ENCODE measurements at regions not wholly inside any gene's neighbourhood (a gene's known extent, or its start where the extent isn't known, plus 50 kb on each side); places are given as distances from the start of the nearest gene placed in this dataset.
"Not testable (repeated sequence)": the region's sequence is repeated elsewhere in the genome, so short reads cannot be mapped to it uniquely, and the experiment has no call there.

DNA sequence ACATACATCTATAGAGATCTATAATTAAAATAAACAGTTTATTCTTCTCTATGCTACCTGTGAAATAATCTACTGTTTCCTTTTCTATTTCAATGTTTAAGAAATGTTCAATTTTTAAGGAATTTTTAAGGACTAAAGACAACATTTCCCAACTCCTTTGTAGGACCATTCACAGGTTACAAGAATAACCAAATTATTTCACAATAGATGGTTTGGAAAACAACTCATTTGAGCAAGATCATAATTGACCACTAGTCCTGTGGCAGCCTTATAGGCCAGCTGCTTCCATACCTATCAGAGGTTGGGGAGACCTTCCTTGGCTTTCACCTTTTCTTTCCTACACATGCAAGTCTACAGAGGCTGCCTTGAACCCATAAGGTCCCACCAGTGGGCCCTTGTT lies 193.7 kb downstream of the TTC39B start:
- no peak for DNase-seq (ENCODE audit: extremely low read depth, low read depth, low spot score)

DNA sequence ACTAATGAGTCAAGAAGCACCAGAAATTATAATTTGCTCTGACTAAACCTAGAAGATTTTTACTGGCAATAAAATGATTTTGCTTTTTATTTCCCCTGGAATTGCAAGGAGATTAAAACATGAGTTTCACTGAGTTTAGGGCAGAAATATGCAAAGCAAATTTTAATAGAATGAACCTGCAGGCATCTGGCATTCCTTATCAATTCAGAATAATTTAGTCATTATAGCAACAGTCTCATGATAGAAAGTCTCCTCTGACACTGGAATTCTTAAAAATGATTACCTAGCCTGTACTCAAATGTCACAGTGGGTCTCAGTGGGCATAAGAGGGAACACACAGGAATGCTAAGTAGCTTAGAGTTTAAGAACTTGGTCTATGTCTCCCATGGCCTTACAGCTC lies 195.9 kb downstream of the TTC39B start:
- no peak for DNase-seq (ENCODE audit: extremely low read depth, low read depth, low spot score)

GRCh38 chr9:15104826-15105420 lies 194.7 kb upstream of the FREM1 start:
- DNase-seq (ENCODE audit: extremely low read depth, low read depth, low spot score), result no peak

- DNase-seq (ENCODE audit: extremely low read depth, low read depth, low spot score), result no peak
Measured at GRCh38 chr9:15103290-15103689, 193.1 kb upstream of the FREM1 start.

DNA sequence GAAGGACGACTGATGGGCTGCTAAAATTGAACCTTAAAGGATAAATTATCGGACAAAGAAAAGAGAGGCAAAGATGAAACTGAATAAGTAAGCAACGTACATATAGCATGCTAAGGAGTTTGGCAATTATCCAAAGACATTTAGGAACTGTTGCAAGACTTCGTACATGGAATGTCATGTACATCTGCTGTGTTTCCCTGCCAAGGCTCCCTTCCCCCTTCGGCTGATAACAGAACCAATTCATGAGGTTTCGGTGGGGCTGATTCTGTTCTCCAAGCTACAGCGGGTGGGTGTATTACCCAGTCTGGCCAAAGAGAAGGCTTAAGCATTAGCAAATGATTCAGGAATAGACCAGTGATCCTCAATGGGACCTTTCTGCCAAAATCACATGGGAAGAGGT lies 190.9 kb upstream of the FREM1 start:
- no peak for DNase-seq (ENCODE audit: extremely low read depth, low read depth, low spot score)

- DNase-seq (ENCODE audit: extremely low read depth, low read depth, low spot score), result no peak
Measured at GRCh38 chr9:15100571-15100970, 190.3 kb upstream of the FREM1 start.

DNA sequence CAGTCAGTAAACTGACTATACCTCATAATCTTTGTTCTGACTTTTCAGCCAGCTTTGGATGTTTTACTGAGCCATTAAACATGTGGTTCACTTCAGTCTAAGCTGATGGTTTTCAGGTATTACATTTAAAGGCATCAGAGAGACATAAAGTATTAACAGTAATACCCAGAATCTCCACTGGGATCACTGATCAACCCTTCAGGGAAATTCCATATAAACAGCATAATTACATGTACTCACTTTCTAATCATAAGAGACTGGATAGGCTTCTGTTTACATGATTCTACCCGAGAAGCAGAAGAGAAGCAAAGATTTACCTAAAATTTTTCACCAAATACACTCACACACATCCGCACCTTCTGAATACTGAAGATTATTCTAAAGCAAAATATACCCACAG lies 186.7 kb upstream of the FREM1 start:
- no peak for DNase-seq (ENCODE audit: extremely low read depth, low read depth, low spot score)

- no peak for DNase-seq (ENCODE audit: extremely low read depth, low read depth, low spot score)
Measured at GRCh38 chr9:15086778-15087324, 176.6 kb upstream of the FREM1 start.

- DNase-seq (ENCODE audit: extremely low read depth, low read depth, low spot score), result peak; percentile 69
Measured at GRCh38 chr9:15086156-15086763, 176.0 kb upstream of the FREM1 start.

DNA sequence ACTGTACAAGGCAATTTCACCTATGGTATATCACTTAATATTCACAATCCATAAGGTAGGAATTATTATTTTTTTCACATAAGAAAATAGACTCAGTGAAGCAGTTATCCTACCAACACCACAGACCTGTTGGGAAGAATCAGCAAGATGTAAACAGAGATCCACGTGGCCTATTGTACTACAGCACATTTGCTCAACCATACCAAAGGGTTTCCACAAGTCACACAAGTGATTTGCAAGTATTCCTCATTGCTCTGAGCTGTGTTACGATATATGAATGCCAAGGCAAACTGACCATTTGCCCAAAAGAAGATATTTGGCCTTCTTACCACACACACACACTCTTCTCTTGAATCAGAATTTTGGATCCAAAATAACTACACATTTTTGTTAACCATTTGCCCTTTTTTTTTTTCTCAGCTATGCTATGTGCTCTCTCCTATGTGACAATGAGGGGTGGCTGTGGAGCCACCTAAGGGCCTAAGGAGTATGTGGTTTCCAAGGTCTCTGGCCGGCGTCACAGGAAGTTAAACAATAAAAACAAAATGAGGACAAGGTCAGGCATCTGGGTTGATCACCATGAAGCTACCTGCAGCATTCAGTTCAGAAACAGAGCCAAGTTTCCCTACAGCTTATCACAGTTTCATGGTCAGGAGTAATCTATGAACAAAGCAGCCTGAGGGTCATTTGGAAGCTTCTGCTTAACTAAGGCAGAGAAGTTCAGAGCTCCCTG lies 171.0 kb upstream of the FREM1 start:
- DNase-seq (ENCODE audit: extremely low read depth, low read depth, low spot score), result no peak

GRCh38 chr9:15080401-15080800 lies 170.2 kb upstream of the FREM1 start:
- no peak for DNase-seq (ENCODE audit: extremely low read depth, low read depth, low spot score)

- DNase-seq (ENCODE audit: extremely low read depth, low read depth, low spot score), result no peak
Measured at GRCh38 chr9:15079989-15080388, 169.8 kb upstream of the FREM1 start.

GRCh38 chr9:15077946-15078729 lies 167.9 kb upstream of the FREM1 start:
- DNase-seq (ENCODE audit: extremely low read depth, low read depth, low spot score), result no peak

- DNase-seq (ENCODE audit: extremely low read depth, low read depth, low spot score), result no peak
Measured at GRCh38 chr9:15073620-15074019, 163.4 kb upstream of the FREM1 start.

DNA sequence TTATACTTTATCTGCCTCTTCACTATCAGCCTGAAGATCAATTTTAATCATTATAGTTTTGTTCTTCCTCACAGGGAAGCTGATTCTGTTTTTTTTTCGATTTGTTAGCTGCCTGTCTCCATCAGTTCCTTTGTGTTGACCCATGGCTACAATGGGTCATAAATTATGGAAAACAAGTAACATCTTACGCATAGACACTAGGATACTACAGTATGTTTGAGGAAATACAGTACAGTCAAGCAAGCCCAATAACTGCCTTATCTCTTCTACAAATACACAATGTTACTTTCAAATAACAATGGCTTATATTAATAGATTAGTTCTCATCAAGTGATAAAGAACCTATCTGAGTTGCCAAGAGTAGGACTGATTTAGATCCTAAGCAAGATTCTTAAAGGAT lies 160.5 kb upstream of the FREM1 start:
- DNase-seq (ENCODE audit: extremely low read depth, low read depth, low spot score), result no peak

DNA sequence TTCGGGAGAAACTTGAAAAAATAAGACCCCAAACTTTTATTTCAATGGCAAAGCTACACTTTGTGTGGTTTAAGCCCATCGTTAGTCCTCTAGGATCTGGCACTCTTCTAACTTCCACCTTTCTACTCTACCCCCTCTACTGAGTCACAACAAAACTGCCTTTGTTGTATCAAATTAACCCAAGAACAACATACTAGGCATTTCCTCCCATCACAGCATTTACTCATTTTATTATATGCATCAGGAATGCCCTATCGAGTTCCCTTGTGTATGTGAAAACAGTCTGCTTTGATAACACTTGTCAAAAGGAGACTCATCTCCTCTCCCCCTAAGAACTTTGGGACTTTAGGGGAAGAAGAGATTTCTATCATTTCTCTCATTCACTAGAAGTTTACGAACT lies 158.9 kb upstream of the FREM1 start:
- no peak for DNase-seq (ENCODE audit: extremely low read depth, low read depth, low spot score)

- no peak for DNase-seq (ENCODE audit: extremely low read depth, low read depth, low spot score)
Measured at GRCh38 chr9:15068261-15068660, 158.0 kb upstream of the FREM1 start.

DNA sequence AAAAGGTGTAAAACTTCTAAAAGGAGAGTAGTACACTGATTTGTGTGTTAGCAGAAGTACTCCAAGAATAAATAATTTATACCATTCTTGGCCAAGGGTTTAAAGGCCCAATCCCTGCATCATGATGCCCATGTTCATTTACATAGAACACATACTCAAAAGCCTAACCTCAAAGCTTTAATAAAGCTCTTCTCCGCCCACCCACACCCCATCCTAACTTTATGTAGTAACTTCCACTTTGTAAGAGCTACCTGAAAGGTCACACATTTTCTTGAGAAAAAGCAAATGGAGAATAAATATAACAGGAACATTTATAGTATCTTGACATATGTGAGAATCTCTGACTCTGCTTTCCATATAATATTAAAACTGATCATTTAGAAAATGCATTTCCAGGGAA lies 148.8 kb upstream of the FREM1 start:
- no peak for DNase-seq (ENCODE audit: extremely low read depth, low read depth, low spot score)

- DNase-seq (ENCODE audit: extremely low read depth, low read depth, low spot score), result no peak
Measured at GRCh38 chr9:15058236-15058635, 148.0 kb upstream of the FREM1 start.

- not testable (repeated sequence) for DNase-seq (ENCODE audit: extremely low read depth, low read depth, low spot score)
Measured at GRCh38 chr9:15055284-15055683, 145.1 kb upstream of the FREM1 start.

DNA sequence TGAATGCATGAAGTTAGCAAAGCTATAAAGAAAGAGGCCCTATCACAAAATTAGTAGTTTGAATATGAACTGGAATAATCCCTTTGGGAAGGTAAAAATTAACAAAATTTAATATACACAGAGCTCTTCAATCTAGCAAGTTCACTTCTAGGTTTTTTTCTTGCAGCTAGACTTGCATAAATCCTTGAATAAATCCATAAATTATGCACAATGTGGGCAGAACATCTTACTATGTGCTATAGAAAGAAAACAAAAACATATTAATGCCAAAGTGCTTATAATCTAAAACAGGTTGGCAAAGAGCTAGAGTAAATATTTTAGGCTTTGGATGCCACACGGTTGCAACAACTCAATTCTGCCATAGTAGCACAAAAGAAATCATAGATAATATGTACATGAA lies 138.5 kb upstream of the FREM1 start:
- DNase-seq (ENCODE audit: extremely low read depth, low read depth, low spot score), result no peak
